Panc1 (cell line): ENCODE measurements at regions not wholly inside any gene's neighbourhood (a gene's known extent, or its start where the extent isn't known, plus 50 kb on each side); places are given as distances from the start of the nearest gene placed in this dataset.

Experiments used
- POLR2AphosphoS5 ChIP-seq: IDR thresholded peaks from 2 replicates; pipeline ENCODE4 v1.6.1; 2012; ENCODE audit warnings: mild to moderate bottlenecking, low read depth, low read length, moderate library complexity
- SIN3A ChIP-seq: IDR thresholded peaks from 2 replicates; pipeline ENCODE4 v1.6.1; 2012; ENCODE audit warnings: low read depth, mild to moderate bottlenecking, low read length, moderate library complexity, borderline replicate concordance; ENCODE audit not compliant: insufficient read depth
- TF ChIP-seq, protein P1 (sequence below): fragments of 450-650 bp; IDR thresholded peaks from 2 replicates; pipeline ENCODE4 v1.5.1; 2017; ENCODE audit warnings: mild to moderate bottlenecking

DNA sequence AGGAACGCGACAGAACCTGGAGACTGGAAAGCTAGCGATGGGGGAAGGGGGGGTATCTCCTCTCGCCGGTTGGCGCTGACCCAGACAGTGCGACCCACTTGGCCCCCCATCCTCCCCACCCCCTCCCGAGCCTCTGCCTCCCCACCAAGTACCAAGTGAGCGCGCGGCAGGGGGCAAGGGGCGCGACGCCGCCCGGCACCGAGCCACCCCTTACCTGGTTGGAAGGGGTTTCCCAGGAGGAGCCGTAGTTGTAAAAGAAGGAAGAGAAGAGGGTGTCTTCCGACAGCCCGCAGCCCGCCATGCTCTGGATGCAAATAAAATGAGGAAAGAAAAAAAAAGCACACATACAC lies 112.2 kb downstream of the DHX15 start:
- TF ChIP-seq, protein P1, sequence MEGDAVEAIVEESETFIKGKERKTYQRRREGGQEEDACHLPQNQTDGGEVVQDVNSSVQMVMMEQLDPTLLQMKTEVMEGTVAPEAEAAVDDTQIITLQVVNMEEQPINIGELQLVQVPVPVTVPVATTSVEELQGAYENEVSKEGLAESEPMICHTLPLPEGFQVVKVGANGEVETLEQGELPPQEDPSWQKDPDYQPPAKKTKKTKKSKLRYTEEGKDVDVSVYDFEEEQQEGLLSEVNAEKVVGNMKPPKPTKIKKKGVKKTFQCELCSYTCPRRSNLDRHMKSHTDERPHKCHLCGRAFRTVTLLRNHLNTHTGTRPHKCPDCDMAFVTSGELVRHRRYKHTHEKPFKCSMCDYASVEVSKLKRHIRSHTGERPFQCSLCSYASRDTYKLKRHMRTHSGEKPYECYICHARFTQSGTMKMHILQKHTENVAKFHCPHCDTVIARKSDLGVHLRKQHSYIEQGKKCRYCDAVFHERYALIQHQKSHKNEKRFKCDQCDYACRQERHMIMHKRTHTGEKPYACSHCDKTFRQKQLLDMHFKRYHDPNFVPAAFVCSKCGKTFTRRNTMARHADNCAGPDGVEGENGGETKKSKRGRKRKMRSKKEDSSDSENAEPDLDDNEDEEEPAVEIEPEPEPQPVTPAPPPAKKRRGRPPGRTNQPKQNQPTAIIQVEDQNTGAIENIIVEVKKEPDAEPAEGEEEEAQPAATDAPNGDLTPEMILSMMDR, result no peak
- TF ChIP-seq POLR2AphosphoS5, result no peak
- no peak for TF ChIP-seq SIN3A
